ENCODE measurements at regions not wholly inside any gene's neighbourhood (a gene's known extent, or its start where the extent isn't known, plus 50 kb on each side); places are given as distances from the start of the nearest gene placed in this dataset.

GRCh38 chr1:221809091-221810029 lies 67.5 kb upstream of the DUSP10 start:
- H3K36me3 ChIP-seq (ENCODE audit: insufficient read depth, low read length), result no peaks in the 10 kb centered on the region
- no peak overlapping the region for H3K4me3 ChIP-seq (ENCODE audit: low read depth in 1 of 2, low read length in 2 of 2)
- no peaks in the 10 kb centered on the region for H3K9me3 ChIP-seq (ENCODE audit: insufficient read depth, low read length, severe bottlenecking)
- ATAC-seq (ENCODE audit: insufficient read depth, low read depth), result no peak
- DNase-seq, result no peak
- H3K27ac ChIP-seq (ENCODE audit: low read length), result no peak overlapping the region
- H4K20me1 ChIP-seq (ENCODE audit: insufficient read depth, low read length), result no peaks in the 10 kb centered on the region
- no peak overlapping the region for H2AFZ ChIP-seq (ENCODE audit: low read depth, low read length)
- H3K9ac ChIP-seq (ENCODE audit: low read depth, low read length), result no peak overlapping the region
- H3K4me1 ChIP-seq (ENCODE audit: insufficient read depth, low read length), result no peaks in the 10 kb centered on the region
- no peak for TF ChIP-seq EZH2 (IDR thresholded peaks at IDR 0.05; ENCODE audit: borderline replicate concordance, low read depth, low read length, severe bottlenecking)
- no peak for TF ChIP-seq CTCF (IDR thresholded peaks at IDR 0.05; ENCODE audit: borderline replicate concordance, extremely low read depth, low read length, poor library complexity, severe bottlenecking)
- H3K27me3 ChIP-seq (ENCODE audit: insufficient read depth, low read length, poor library complexity), result no peaks in the 10 kb centered on the region
- no peak overlapping the region for H3K4me2 ChIP-seq (ENCODE audit: insufficient read depth, low read length)
- H3K79me2 ChIP-seq (ENCODE audit: insufficient read depth, low read length), result no peaks in the 10 kb centered on the region

GRCh38 chr1:221806984-221807383 lies 65.1 kb upstream of the DUSP10 start:
- TF ChIP-seq CTCF (IDR thresholded peaks at IDR 0.05; ENCODE audit: borderline replicate concordance, extremely low read depth, low read length, poor library complexity, severe bottlenecking) (no peak), EZH2 (IDR thresholded peaks at IDR 0.05; ENCODE audit: borderline replicate concordance, low read depth, low read length, severe bottlenecking) (no peak)
- no peaks in the 10 kb centered on the region for H3K4me1 ChIP-seq (ENCODE audit: insufficient read depth, low read length)
- DNase-seq (no peak), ATAC-seq (ENCODE audit: insufficient read depth, low read depth) (no peak)
- no peak overlapping the region for H3K9ac ChIP-seq (ENCODE audit: low read depth, low read length)
- H3K4me2 ChIP-seq (ENCODE audit: insufficient read depth, low read length), result no peak overlapping the region
- no peaks in the 10 kb centered on the region for H4K20me1 ChIP-seq (ENCODE audit: insufficient read depth, low read length)
- no peaks in the 10 kb centered on the region for H3K9me3 ChIP-seq (ENCODE audit: insufficient read depth, low read length, severe bottlenecking)
- H3K27ac ChIP-seq (ENCODE audit: low read length), result no peak overlapping the region
- H3K79me2 ChIP-seq (ENCODE audit: insufficient read depth, low read length), result no peaks in the 10 kb centered on the region
- no peak overlapping the region for H3K4me3 ChIP-seq (ENCODE audit: low read depth in 1 of 2, low read length in 2 of 2)
- H3K27me3 ChIP-seq (ENCODE audit: insufficient read depth, low read length, poor library complexity), result no peaks in the 10 kb centered on the region
- H3K36me3 ChIP-seq (ENCODE audit: insufficient read depth, low read length), result no peaks in the 10 kb centered on the region
- H2AFZ ChIP-seq (ENCODE audit: low read depth, low read length), result no peak overlapping the region

- H3K27me3 ChIP-seq (ENCODE audit: insufficient read depth, low read length, poor library complexity), result no peaks in the 10 kb centered on the region
- H3K36me3 ChIP-seq (ENCODE audit: insufficient read depth, low read length), result no peaks in the 10 kb centered on the region
- no peak overlapping the region for H3K9ac ChIP-seq (ENCODE audit: low read depth, low read length)
- no peaks in the 10 kb centered on the region for H3K79me2 ChIP-seq (ENCODE audit: insufficient read depth, low read length)
- H3K27ac ChIP-seq (ENCODE audit: low read length), result no peak overlapping the region
- no peak for ATAC-seq (ENCODE audit: insufficient read depth, low read depth)
- DNase-seq, result no peak
- H4K20me1 ChIP-seq (ENCODE audit: insufficient read depth, low read length), result no peaks in the 10 kb centered on the region
- TF ChIP-seq EZH2 (IDR thresholded peaks at IDR 0.05; ENCODE audit: borderline replicate concordance, low read depth, low read length, severe bottlenecking) (no peak), CTCF (IDR thresholded peaks at IDR 0.05; ENCODE audit: borderline replicate concordance, extremely low read depth, low read length, poor library complexity, severe bottlenecking) (no peak)
- H3K9me3 ChIP-seq (ENCODE audit: insufficient read depth, low read length, severe bottlenecking), result no peaks in the 10 kb centered on the region
- no peak overlapping the region for H2AFZ ChIP-seq (ENCODE audit: low read depth, low read length)
- H3K4me3 ChIP-seq (ENCODE audit: low read depth in 1 of 2, low read length in 2 of 2), result no peak overlapping the region
- H3K4me1 ChIP-seq (ENCODE audit: insufficient read depth, low read length), result peaks cover 6% of the 10 kb centered on the region
- H3K4me2 ChIP-seq (ENCODE audit: insufficient read depth, low read length), result no peak overlapping the region
Measured at GRCh38 chr1:221806236-221806635, 64.3 kb upstream of the DUSP10 start.

All from DND-41 (cell line).